ENCODE measurements at regions not wholly inside any gene's neighbourhood (a gene's known extent, or its start where the extent isn't known, plus 50 kb on each side); places are given as distances from the start of the nearest gene placed in this dataset.

DNA sequence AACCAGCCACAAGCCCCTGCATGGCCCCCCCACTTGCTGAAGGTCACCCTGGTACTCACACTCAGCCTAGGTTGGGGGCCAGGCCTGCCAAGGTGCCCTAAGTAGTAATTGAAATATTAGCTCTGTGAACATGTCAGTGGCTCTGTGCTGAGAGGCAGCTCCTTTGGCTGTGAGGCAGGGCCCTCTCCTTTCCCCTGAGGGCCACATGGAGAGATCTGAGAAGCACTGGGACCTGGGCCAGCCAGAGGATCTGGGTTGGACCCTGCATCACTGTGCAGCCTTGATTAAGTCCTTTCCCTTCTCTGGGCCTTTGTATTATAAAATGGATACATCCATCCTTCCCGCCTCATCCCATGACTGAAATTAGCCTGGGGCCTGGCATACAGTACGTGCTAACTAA lies 58.0 kb upstream of the FAM222A start:
- Histone ChIP-seq H3K4me1 (ENCODE audit: control insufficient read depth in 1 of 2, extremely low read depth in 1 of 2, insufficient read depth in 2 of 2, low read length in 2 of 2) (no peaks in the 10 kb centered on the region), H3K27ac (ENCODE audit: low read length) (no peak overlapping the region), H3K4me3 (ENCODE audit: control insufficient read depth in 1 of 2, extremely low read depth in 1 of 2, low read length in 1 of 2) (no peak overlapping the region), H3K36me3 (ENCODE audit: control insufficient read depth in 2 of 2, extremely low read depth in 1 of 2, insufficient read depth in 1 of 2, low read length in 1 of 2) (no peaks in the 10 kb centered on the region), H3K27me3 (replicated peaks in 1 of 2; ENCODE audit: control insufficient read depth in 2 of 2, extremely low read depth in 1 of 2, insufficient read depth in 2 of 2, low read length in 1 of 2) (peaks cover 0 to 21% of the 10 kb centered on the region in 2 experiments), H3K9me3 (no peaks in the 10 kb centered on the region)
- Mint-ChIP-seq H3K27ac (no peak overlapping the region), H3K4me3 (no peak overlapping the region), H3K36me3 (no peaks in the 10 kb centered on the region), H3K27me3 (peaks cover 20% of the 10 kb centered on the region in 2 donors), H3K4me1 (no peaks in the 10 kb centered on the region), H3K9me3 (no peaks in the 10 kb centered on the region)
- ATAC-seq (replicated peaks in 1 of 4): no peak
- ChIA-PET POLR2A (no interaction called here), CTCF (no interaction called here)
- no peak for DNase-seq
- WGBS (ENCODE audit: insufficient coverage): no CpG with 5 or more reads among the region's 2 CpGs

DNA sequence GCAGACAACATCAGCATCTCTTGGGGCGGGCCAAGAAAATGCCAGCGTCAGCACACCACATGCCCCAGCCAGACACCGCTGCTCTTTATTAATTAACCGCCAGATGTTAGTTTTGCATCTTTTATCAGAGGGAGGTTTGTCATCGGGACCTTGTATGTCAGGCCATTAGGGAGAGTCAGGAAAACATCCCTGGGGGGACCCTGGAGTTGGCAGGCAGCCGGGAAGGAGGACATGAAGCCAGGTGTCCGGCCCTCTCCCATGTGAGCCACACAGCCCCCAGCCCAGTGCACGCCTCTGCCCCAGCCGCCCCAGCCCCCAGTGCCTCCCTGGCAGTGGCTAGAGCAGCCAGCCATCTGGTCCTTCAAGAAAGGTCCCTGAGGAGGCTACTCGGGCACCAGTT lies 56.9 kb upstream of the FAM222A start:
- POLR2A ChIA-PET: no interaction called here
- peaks cover 0 to 14% of the 10 kb centered on the region in 2 experiments for H3K27me3 ChIP-seq (replicated peaks in 1 of 2; ENCODE audit: control insufficient read depth in 2 of 2, extremely low read depth in 1 of 2, insufficient read depth in 2 of 2, low read length in 1 of 2)
- no peaks in the 10 kb centered on the region for H3K9me3 ChIP-seq
- no peak overlapping the region for H3K4me3 Mint-ChIP-seq
- peaks cover 15 to 20% of the 10 kb centered on the region in 2 donors for H3K27me3 Mint-ChIP-seq
- no peak overlapping the region for H3K4me3 ChIP-seq (ENCODE audit: control insufficient read depth in 1 of 2, extremely low read depth in 1 of 2, low read length in 1 of 2)
- ATAC-seq (replicated peaks in 1 of 4) (no peak), DNase-seq (no peak)
- WGBS (ENCODE audit: insufficient coverage): 80% methylated on average over 6 of the region's 10 CpGs
- no peaks in the 10 kb centered on the region for H3K36me3 ChIP-seq (ENCODE audit: control insufficient read depth in 2 of 2, extremely low read depth in 1 of 2, insufficient read depth in 1 of 2, low read length in 1 of 2)
- CTCF ChIA-PET: no interaction called here
- no peaks in the 10 kb centered on the region for H3K36me3 Mint-ChIP-seq
- no peaks in the 10 kb centered on the region for H3K4me1 ChIP-seq (ENCODE audit: control insufficient read depth in 1 of 2, extremely low read depth in 1 of 2, insufficient read depth in 2 of 2, low read length in 2 of 2)
- H3K27ac Mint-ChIP-seq: no peak overlapping the region
- no peak overlapping the region for H3K27ac ChIP-seq (ENCODE audit: low read length)
- no peaks in the 10 kb centered on the region for H3K4me1 Mint-ChIP-seq
- H3K9me3 Mint-ChIP-seq: no peaks in the 10 kb centered on the region

DNA sequence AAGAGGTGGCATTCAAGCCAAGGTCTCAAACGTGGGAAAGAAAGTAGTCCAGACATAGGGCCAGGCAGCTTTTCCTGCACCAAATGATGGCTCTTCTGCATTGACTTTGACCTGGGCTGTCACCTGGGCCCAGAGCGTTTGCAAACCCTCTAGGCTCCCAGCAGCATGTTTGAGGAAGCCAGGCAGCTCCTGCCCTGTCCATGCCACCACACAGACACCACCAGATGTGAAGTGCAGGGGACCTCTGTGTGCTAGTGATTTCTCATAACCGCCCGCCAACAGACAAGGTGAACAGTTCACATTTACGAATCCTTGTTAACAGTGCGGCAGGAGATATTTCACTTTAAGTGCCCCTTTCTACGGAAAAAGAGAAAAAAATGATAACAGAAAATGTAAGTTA lies 49.8 kb upstream of the FAM222A start:
- no peaks in the 10 kb centered on the region for H3K4me1 Mint-ChIP-seq
- H3K27ac ChIP-seq (ENCODE audit: low read length): no peak overlapping the region
- H3K27me3 Mint-ChIP-seq: peaks cover 5 to 6% of the 10 kb centered on the region in 2 donors
- peaks cover 0 to 13% of the 10 kb centered on the region in 2 experiments for H3K27me3 ChIP-seq (replicated peaks in 1 of 2; ENCODE audit: control insufficient read depth in 2 of 2, extremely low read depth in 1 of 2, insufficient read depth in 2 of 2, low read length in 1 of 2)
- ChIA-PET CTCF (no interaction called here), POLR2A (no interaction called here)
- no peaks in the 10 kb centered on the region for H3K9me3 Mint-ChIP-seq
- ATAC-seq (replicated peaks in 1 of 4): no peak
- H3K36me3 Mint-ChIP-seq: no peaks in the 10 kb centered on the region
- 72% methylated on average over 5 of the region's 7 CpGs for WGBS (ENCODE audit: insufficient coverage)
- H3K4me1 ChIP-seq (ENCODE audit: control insufficient read depth in 1 of 2, extremely low read depth in 1 of 2, insufficient read depth in 2 of 2, low read length in 2 of 2): no peaks in the 10 kb centered on the region
- H3K27ac Mint-ChIP-seq: no peak overlapping the region
- no peak overlapping the region for H3K4me3 ChIP-seq (ENCODE audit: control insufficient read depth in 1 of 2, extremely low read depth in 1 of 2, low read length in 1 of 2)
- no peak for DNase-seq
- no peaks in the 10 kb centered on the region for H3K36me3 ChIP-seq (ENCODE audit: control insufficient read depth in 2 of 2, extremely low read depth in 1 of 2, insufficient read depth in 1 of 2, low read length in 1 of 2)
- H3K9me3 ChIP-seq: no peaks in the 10 kb centered on the region
- H3K4me3 Mint-ChIP-seq: no peak overlapping the region

All from T-cell (primary cell).